ENCODE measurements at regions not wholly inside any gene's neighbourhood (a gene's known extent, or its start where the extent isn't known, plus 50 kb on each side); places are given as distances from the start of the nearest gene placed in this dataset.

GRCh38 chr10:57715233-57715632, 552.5 kb downstream of the IPMK start:
- H3K4me1 Mint-ChIP-seq (ENCODE audit: insufficient read depth, unreplicated experiment): no peaks in the 10 kb centered on the region
- BruUV-seq (replicated peaks): no TSS peak
- intact Hi-C loops (cut with micrococcal nuclease): no loop called here
- no peak overlapping the region for H3K4me3 Mint-ChIP-seq (ENCODE audit: unreplicated experiment)
- ChIA-PET POLR2A (interaction anchor here (0.6 to 0.7 kb wide), 2 partner anchors 138 to 437 kb away, joined by 3 to 4 read pairs; no protein-coding TSS in a partner anchor), CTCF (interaction anchor here (0.6 to 4.2 kb wide), 5 partner anchors 19 to 1243 kb away, joined by 3 to 123 read pairs (median 4); no protein-coding TSS in a partner anchor)
- no peaks in the 10 kb centered on the region for H3K27me3 Mint-ChIP-seq (ENCODE audit: insufficient read depth, unreplicated experiment)
- no peaks in the 10 kb centered on the region for H3K36me3 Mint-ChIP-seq (ENCODE audit: insufficient read depth, unreplicated experiment)
- DNase-seq (ENCODE audit: unreplicated experiment): no peak
- H3K27ac Mint-ChIP-seq (ENCODE audit: low read depth, unreplicated experiment): peak overlapping the region; percentile 49
- no peak for TF ChIP-seq CTCF (IDR thresholded peaks at IDR 0.05; ENCODE audit: unreplicated experiment)
- H3K9me3 Mint-ChIP-seq (ENCODE audit: unreplicated experiment): peaks cover 15% of the 10 kb centered on the region

GRCh38 chr10:57707300-57707658, 560.4 kb downstream of the IPMK start:
- POLR2A ChIA-PET: interaction anchor here (0.6 kb wide), 2 partner anchors 9 to 850 kb away, joined by 3 read pairs; no protein-coding TSS in a partner anchor
- no peak for DNase-seq (ENCODE audit: unreplicated experiment)
- intact Hi-C loops (cut with micrococcal nuclease): no loop called here
- no peak overlapping the region for H3K27ac Mint-ChIP-seq (ENCODE audit: low read depth, unreplicated experiment)
- no peaks in the 10 kb centered on the region for H3K9me3 Mint-ChIP-seq (ENCODE audit: unreplicated experiment)
- TF ChIP-seq CTCF (IDR thresholded peaks at IDR 0.05; ENCODE audit: unreplicated experiment): no peak
- CTCF ChIA-PET: interaction anchor here (1.0 to 2.4 kb wide), 3 partner anchors 10 to 308 kb away, joined by 3 to 15 read pairs (median 4); no protein-coding TSS in a partner anchor
- BruUV-seq (replicated peaks): no TSS peak
- no peaks in the 10 kb centered on the region for H3K27me3 Mint-ChIP-seq (ENCODE audit: insufficient read depth, unreplicated experiment)
- peaks cover 9% of the 10 kb centered on the region for H3K4me1 Mint-ChIP-seq (ENCODE audit: insufficient read depth, unreplicated experiment)
- H3K36me3 Mint-ChIP-seq (ENCODE audit: insufficient read depth, unreplicated experiment): no peaks in the 10 kb centered on the region
- H3K4me3 Mint-ChIP-seq (ENCODE audit: unreplicated experiment): no peak overlapping the region

- POLR2A ChIA-PET: interaction anchor here (0.6 to 0.8 kb wide), 3 partner anchors 9 to 850 kb away, joined by 3 read pairs; no protein-coding TSS in a partner anchor
- Mint-ChIP-seq H3K4me3 (ENCODE audit: unreplicated experiment) (no peak overlapping the region), H3K36me3 (ENCODE audit: insufficient read depth, unreplicated experiment) (no peaks in the 10 kb centered on the region), H3K4me1 (ENCODE audit: insufficient read depth, unreplicated experiment) (peaks cover 9% of the 10 kb centered on the region), H3K27ac (ENCODE audit: low read depth, unreplicated experiment) (no peak overlapping the region), H3K27me3 (ENCODE audit: insufficient read depth, unreplicated experiment) (no peaks in the 10 kb centered on the region), H3K9me3 (ENCODE audit: unreplicated experiment) (no peaks in the 10 kb centered on the region)
- intact Hi-C loops (cut with micrococcal nuclease): no loop called here
- BruUV-seq (replicated peaks): no TSS peak
- CTCF ChIA-PET: interaction anchor here (1.0 to 2.4 kb wide), 3 partner anchors 10 to 309 kb away, joined by 3 to 15 read pairs (median 4); no protein-coding TSS in a partner anchor
- DNase-seq (ENCODE audit: unreplicated experiment): no peak
- no peak for TF ChIP-seq CTCF (IDR thresholded peaks at IDR 0.05; ENCODE audit: unreplicated experiment)
Measured at GRCh38 chr10:57706576-57707299, 561.0 kb downstream of the IPMK start.

GRCh38 chr10:57706016-57706415, 561.7 kb downstream of the IPMK start:
- BruUV-seq (replicated peaks): no TSS peak
- CTCF ChIA-PET: interaction anchor here (0.7 to 2.4 kb wide), 3 partner anchors 11 to 105 kb away, joined by 4 to 15 read pairs (median 6); no protein-coding TSS in a partner anchor
- H3K27ac Mint-ChIP-seq (ENCODE audit: low read depth, unreplicated experiment): peak overlapping the region; percentile 76
- no peaks in the 10 kb centered on the region for H3K36me3 Mint-ChIP-seq (ENCODE audit: insufficient read depth, unreplicated experiment)
- intact Hi-C loops (cut with micrococcal nuclease): no loop called here
- H3K27me3 Mint-ChIP-seq (ENCODE audit: insufficient read depth, unreplicated experiment): no peaks in the 10 kb centered on the region
- POLR2A ChIA-PET: interaction anchor here (0.8 to 1.5 kb wide), 2 partner anchors 9 to 54 kb away, joined by 3 to 4 read pairs; no protein-coding TSS in a partner anchor
- H3K4me1 Mint-ChIP-seq (ENCODE audit: insufficient read depth, unreplicated experiment): peaks cover 9% of the 10 kb centered on the region
- H3K9me3 Mint-ChIP-seq (ENCODE audit: unreplicated experiment): no peaks in the 10 kb centered on the region
- TF ChIP-seq CTCF (IDR thresholded peaks at IDR 0.05; ENCODE audit: unreplicated experiment): no peak
- no peak for DNase-seq (ENCODE audit: unreplicated experiment)
- no peak overlapping the region for H3K4me3 Mint-ChIP-seq (ENCODE audit: unreplicated experiment)

All from MCF 10A (cell line).